LoVo (cell line): ENCODE measurements at regions not wholly inside any gene's neighbourhood (a gene's known extent, or its start where the extent isn't known, plus 50 kb on each side); places are given as distances from the start of the nearest gene placed in this dataset.

ENCODE experiments used
- DNase-seq: peaks from one replicate; pipeline ENCODE4 v3.0.0-alpha.2; 2016; ENCODE audit warnings: low spot score

DNA sequence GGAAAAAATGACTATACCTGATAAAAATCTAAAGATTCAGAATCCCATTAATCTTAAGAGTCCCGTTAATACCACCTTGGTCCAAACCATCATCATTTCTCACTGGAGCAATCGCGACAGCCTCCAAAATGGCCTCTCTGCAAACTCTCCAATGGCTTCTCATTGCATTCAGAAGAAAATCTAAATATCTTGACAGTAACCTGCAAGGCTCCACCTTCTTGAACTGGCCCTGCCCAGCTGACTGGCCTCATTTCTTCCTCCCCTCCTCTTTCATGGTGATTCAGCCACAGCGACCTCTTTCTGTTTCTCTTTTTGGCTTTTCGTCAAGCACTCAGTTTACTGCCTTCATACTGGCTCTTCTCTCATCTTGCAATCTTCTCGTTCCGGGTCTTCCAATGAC lies 56.2 kb upstream of the GPRIN3 start:
- DNase-seq: no peak

DNA sequence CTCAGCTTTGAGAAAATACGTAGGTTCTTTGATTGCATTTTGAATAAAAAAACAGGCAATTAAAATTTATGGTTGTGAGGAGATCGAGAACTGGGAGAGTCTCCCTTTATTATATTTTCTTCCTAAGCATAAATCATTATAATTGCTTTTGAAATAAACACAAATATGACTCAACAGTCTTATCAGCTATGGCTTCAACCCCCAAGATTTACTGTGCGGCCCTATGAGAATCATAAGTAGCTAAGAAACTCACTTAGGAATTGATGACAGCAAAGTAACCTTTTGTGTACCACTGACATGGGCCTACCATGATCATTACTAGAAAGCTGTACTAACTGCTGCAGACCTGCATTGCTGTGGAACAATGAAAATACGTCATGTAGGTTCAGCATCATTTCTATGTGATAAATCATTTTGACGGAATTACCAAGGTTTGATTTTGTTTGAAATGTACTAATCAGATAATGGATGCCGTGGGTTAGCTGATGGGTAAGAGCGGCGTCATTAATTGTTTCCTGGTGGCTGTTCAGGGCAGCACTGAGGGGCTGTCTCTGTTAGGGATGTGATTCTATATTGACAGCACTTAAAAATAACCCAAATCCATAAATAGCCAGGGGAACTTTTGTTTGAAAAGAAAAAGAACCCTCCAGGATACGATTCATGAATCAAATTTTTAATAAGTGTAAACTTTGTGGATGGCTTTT lies 51.5 kb upstream of the GPRIN3 start:
- DNase-seq: peak; percentile 23

DNA sequence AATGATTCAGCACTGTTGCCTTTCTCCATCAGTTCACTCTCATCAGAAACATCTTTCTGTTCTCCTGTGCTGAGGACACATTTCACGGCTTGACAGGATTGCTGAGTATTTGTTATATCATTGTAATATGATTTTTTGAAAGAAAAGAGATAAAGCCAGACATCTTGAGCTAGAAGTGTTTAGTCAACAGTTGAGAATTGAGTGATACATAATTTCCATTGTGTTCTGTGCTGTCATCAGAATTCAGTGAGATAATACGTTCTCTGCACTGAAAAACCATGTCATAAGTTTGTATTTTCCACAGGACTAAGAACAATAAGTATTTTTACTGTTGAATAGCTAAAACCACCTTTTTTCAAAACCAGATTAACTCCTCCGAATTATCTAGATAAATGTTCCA lies 50.2 kb upstream of the GPRIN3 start:
- DNase-seq: no peak
